ENCODE measurements at regions not wholly inside any gene's neighbourhood (a gene's known extent, or its start where the extent isn't known, plus 50 kb on each side); places are given as distances from the start of the nearest gene placed in this dataset.

DNA sequence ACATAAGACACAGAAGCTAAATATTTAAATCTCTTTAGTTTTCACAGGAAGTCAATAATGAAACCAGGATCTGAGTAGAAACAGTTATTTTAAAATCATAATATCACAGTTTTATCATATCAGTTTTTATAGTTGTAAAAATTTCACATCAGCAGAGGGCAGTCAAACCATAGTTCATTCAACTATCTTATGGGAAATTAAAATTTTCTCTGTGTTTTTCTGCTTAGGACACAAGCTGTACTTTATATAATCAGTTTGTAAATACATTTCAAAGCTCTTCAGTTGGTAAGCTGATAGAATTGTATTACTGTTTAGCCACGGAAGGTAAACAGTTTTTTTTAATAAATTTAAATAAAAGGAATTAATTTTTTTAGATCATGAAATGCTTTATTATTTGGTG, 204.8 kb upstream of the NUDT6 start:
- TF ChIP-seq EZH2 (IDR thresholded peaks at IDR 0.05; ENCODE audit: borderline replicate concordance, low read depth, low read length, severe bottlenecking): no peak
- TF ChIP-seq, protein P1, sequence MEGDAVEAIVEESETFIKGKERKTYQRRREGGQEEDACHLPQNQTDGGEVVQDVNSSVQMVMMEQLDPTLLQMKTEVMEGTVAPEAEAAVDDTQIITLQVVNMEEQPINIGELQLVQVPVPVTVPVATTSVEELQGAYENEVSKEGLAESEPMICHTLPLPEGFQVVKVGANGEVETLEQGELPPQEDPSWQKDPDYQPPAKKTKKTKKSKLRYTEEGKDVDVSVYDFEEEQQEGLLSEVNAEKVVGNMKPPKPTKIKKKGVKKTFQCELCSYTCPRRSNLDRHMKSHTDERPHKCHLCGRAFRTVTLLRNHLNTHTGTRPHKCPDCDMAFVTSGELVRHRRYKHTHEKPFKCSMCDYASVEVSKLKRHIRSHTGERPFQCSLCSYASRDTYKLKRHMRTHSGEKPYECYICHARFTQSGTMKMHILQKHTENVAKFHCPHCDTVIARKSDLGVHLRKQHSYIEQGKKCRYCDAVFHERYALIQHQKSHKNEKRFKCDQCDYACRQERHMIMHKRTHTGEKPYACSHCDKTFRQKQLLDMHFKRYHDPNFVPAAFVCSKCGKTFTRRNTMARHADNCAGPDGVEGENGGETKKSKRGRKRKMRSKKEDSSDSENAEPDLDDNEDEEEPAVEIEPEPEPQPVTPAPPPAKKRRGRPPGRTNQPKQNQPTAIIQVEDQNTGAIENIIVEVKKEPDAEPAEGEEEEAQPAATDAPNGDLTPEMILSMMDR (IDR thresholded peaks at IDR 0.05; ENCODE audit: borderline replicate concordance, extremely low read depth, low read length, poor library complexity, severe bottlenecking): no peak
